ENCODE measurements at regions not wholly inside any gene's neighbourhood (a gene's known extent, or its start where the extent isn't known, plus 50 kb on each side); places are given as distances from the start of the nearest gene placed in this dataset.

GRCh38 chr14:85112762-85113161 is 417.2 kb upstream of the FLRT2 start:
- Mint-ChIP-seq H3K27me3 (ENCODE audit: low read depth) (no peaks in the 10 kb centered on the region), H3K9me3 (peaks cover 26% of the 10 kb centered on the region), H3K27ac (no peak overlapping the region), H3K36me3 (ENCODE audit: low read depth) (no peaks in the 10 kb centered on the region), H3K4me1 (ENCODE audit: low read depth) (no peaks in the 10 kb centered on the region), H3K4me3 (no peak overlapping the region)

GRCh38 chr14:85115921-85116320 is 414.0 kb upstream of the FLRT2 start:
- H3K27me3 Mint-ChIP-seq (ENCODE audit: low read depth) = no peaks in the 10 kb centered on the region

GRCh38 chr14:85118274-85118673 is 411.7 kb upstream of the FLRT2 start:
- peaks cover 12% of the 10 kb centered on the region for H3K9me3 Mint-ChIP-seq
- H3K36me3 Mint-ChIP-seq (ENCODE audit: low read depth) = no peaks in the 10 kb centered on the region
- H3K27me3 Mint-ChIP-seq (ENCODE audit: low read depth) = no peaks in the 10 kb centered on the region
- no peak overlapping the region for H3K4me3 Mint-ChIP-seq
- no peaks in the 10 kb centered on the region for H3K4me1 Mint-ChIP-seq (ENCODE audit: low read depth)
- no peak overlapping the region for H3K27ac Mint-ChIP-seq

More at GRCh38 chr14:85115921-85116320, 414.0 kb upstream of the FLRT2 start:
- no peak overlapping the region for H3K27ac Mint-ChIP-seq
- H3K4me1 Mint-ChIP-seq (ENCODE audit: low read depth) = no peaks in the 10 kb centered on the region
- H3K36me3 Mint-ChIP-seq (ENCODE audit: low read depth) = no peaks in the 10 kb centered on the region
- no peak overlapping the region for H3K4me3 Mint-ChIP-seq
- H3K9me3 Mint-ChIP-seq = peaks cover 26% of the 10 kb centered on the region

GRCh38 chr14:85122690-85123089 is 407.3 kb upstream of the FLRT2 start:
- H3K9me3 Mint-ChIP-seq = peaks cover 14% of the 10 kb centered on the region
- no peaks in the 10 kb centered on the region for H3K27me3 Mint-ChIP-seq (ENCODE audit: low read depth)
- H3K27ac Mint-ChIP-seq = no peak overlapping the region
- H3K4me1 Mint-ChIP-seq (ENCODE audit: low read depth) = no peaks in the 10 kb centered on the region
- H3K4me3 Mint-ChIP-seq = no peak overlapping the region
- no peaks in the 10 kb centered on the region for H3K36me3 Mint-ChIP-seq (ENCODE audit: low read depth)

- H3K4me3 Mint-ChIP-seq = no peak overlapping the region
- H3K36me3 Mint-ChIP-seq (ENCODE audit: low read depth) = no peaks in the 10 kb centered on the region
- H3K27ac Mint-ChIP-seq = no peak overlapping the region
- H3K4me1 Mint-ChIP-seq (ENCODE audit: low read depth) = no peaks in the 10 kb centered on the region
- H3K27me3 Mint-ChIP-seq (ENCODE audit: low read depth) = no peaks in the 10 kb centered on the region
- H3K9me3 Mint-ChIP-seq = peaks cover 14% of the 10 kb centered on the region
These were observed 406.2 kb upstream of the FLRT2 start for GRCh38 chr14:85123755-85124154.

GRCh38 chr14:85124631-85125290 is 405.2 kb upstream of the FLRT2 start:
- H3K27me3 Mint-ChIP-seq (ENCODE audit: low read depth) = no peaks in the 10 kb centered on the region
- H3K4me1 Mint-ChIP-seq (ENCODE audit: low read depth) = no peaks in the 10 kb centered on the region
- no peak overlapping the region for H3K4me3 Mint-ChIP-seq
- no peak overlapping the region for H3K27ac Mint-ChIP-seq
- H3K36me3 Mint-ChIP-seq (ENCODE audit: low read depth) = no peaks in the 10 kb centered on the region
- peaks cover 11% of the 10 kb centered on the region for H3K9me3 Mint-ChIP-seq

- H3K4me3 Mint-ChIP-seq = no peak overlapping the region
These were observed 404.7 kb upstream of the FLRT2 start for GRCh38 chr14:85125291-85125670.

GRCh38 chr14:85129921-85130320 is 400.0 kb upstream of the FLRT2 start:
- Mint-ChIP-seq H3K4me3 (no peak overlapping the region), H3K4me1 (ENCODE audit: low read depth) (no peaks in the 10 kb centered on the region), H3K27me3 (ENCODE audit: low read depth) (no peaks in the 10 kb centered on the region), H3K9me3 (peaks cover 18% of the 10 kb centered on the region), H3K27ac (no peak overlapping the region), H3K36me3 (ENCODE audit: low read depth) (no peaks in the 10 kb centered on the region)

More at GRCh38 chr14:85125291-85125670, 404.7 kb upstream of the FLRT2 start:
- Mint-ChIP-seq H3K9me3 (peaks cover 9% of the 10 kb centered on the region), H3K4me1 (ENCODE audit: low read depth) (no peaks in the 10 kb centered on the region), H3K27ac (no peak overlapping the region), H3K27me3 (ENCODE audit: low read depth) (no peaks in the 10 kb centered on the region), H3K36me3 (ENCODE audit: low read depth) (no peaks in the 10 kb centered on the region)

GRCh38 chr14:85131226-85131922 is 398.6 kb upstream of the FLRT2 start:
- no peaks in the 10 kb centered on the region for H3K27me3 Mint-ChIP-seq (ENCODE audit: low read depth)
- no peak overlapping the region for H3K4me3 Mint-ChIP-seq
- H3K9me3 Mint-ChIP-seq = peaks cover 18% of the 10 kb centered on the region
- H3K4me1 Mint-ChIP-seq (ENCODE audit: low read depth) = no peaks in the 10 kb centered on the region
- H3K36me3 Mint-ChIP-seq (ENCODE audit: low read depth) = no peaks in the 10 kb centered on the region
- no peak overlapping the region for H3K27ac Mint-ChIP-seq

- H3K36me3 Mint-ChIP-seq (ENCODE audit: low read depth) = no peaks in the 10 kb centered on the region
- peaks cover 17% of the 10 kb centered on the region for H3K9me3 Mint-ChIP-seq
- no peaks in the 10 kb centered on the region for H3K27me3 Mint-ChIP-seq (ENCODE audit: low read depth)
- no peak overlapping the region for H3K4me3 Mint-ChIP-seq
- H3K27ac Mint-ChIP-seq = no peak overlapping the region
- H3K4me1 Mint-ChIP-seq (ENCODE audit: low read depth) = no peaks in the 10 kb centered on the region
These were observed 387.0 kb upstream of the FLRT2 start for GRCh38 chr14:85142982-85143381.

- Mint-ChIP-seq H3K27me3 (ENCODE audit: low read depth) (no peaks in the 10 kb centered on the region), H3K36me3 (ENCODE audit: low read depth) (no peaks in the 10 kb centered on the region), H3K9me3 (peaks cover 18% of the 10 kb centered on the region), H3K4me3 (no peak overlapping the region), H3K4me1 (ENCODE audit: low read depth) (no peaks in the 10 kb centered on the region), H3K27ac (no peak overlapping the region)
These were observed 383.2 kb upstream of the FLRT2 start for GRCh38 chr14:85146779-85147178.

- Mint-ChIP-seq H3K27ac (no peak overlapping the region), H3K4me1 (ENCODE audit: low read depth) (no peaks in the 10 kb centered on the region), H3K27me3 (ENCODE audit: low read depth) (no peaks in the 10 kb centered on the region), H3K4me3 (no peak overlapping the region), H3K36me3 (ENCODE audit: low read depth) (no peaks in the 10 kb centered on the region), H3K9me3 (peaks cover 14% of the 10 kb centered on the region)
These were observed 379.8 kb upstream of the FLRT2 start for GRCh38 chr14:85150166-85150565.

GRCh38 chr14:85154714-85155113 is 375.2 kb upstream of the FLRT2 start:
- H3K27me3 Mint-ChIP-seq (ENCODE audit: low read depth) = no peaks in the 10 kb centered on the region
- no peaks in the 10 kb centered on the region for H3K4me1 Mint-ChIP-seq (ENCODE audit: low read depth)
- H3K27ac Mint-ChIP-seq = no peak overlapping the region
- H3K36me3 Mint-ChIP-seq (ENCODE audit: low read depth) = no peaks in the 10 kb centered on the region
- peaks cover 24% of the 10 kb centered on the region for H3K9me3 Mint-ChIP-seq
- no peak overlapping the region for H3K4me3 Mint-ChIP-seq

GRCh38 chr14:85156319-85156718 is 373.6 kb upstream of the FLRT2 start:
- no peaks in the 10 kb centered on the region for H3K4me1 Mint-ChIP-seq (ENCODE audit: low read depth)
- H3K27me3 Mint-ChIP-seq (ENCODE audit: low read depth) = no peaks in the 10 kb centered on the region
- H3K27ac Mint-ChIP-seq = no peak overlapping the region
- no peak overlapping the region for H3K4me3 Mint-ChIP-seq
- peaks cover 19% of the 10 kb centered on the region for H3K9me3 Mint-ChIP-seq
- no peaks in the 10 kb centered on the region for H3K36me3 Mint-ChIP-seq (ENCODE audit: low read depth)

GRCh38 chr14:85159726-85160125 is 370.2 kb upstream of the FLRT2 start:
- H3K27ac Mint-ChIP-seq = no peak overlapping the region
- H3K27me3 Mint-ChIP-seq (ENCODE audit: low read depth) = no peaks in the 10 kb centered on the region
- H3K4me3 Mint-ChIP-seq = no peak overlapping the region
- no peaks in the 10 kb centered on the region for H3K4me1 Mint-ChIP-seq (ENCODE audit: low read depth)
- peaks cover 30% of the 10 kb centered on the region for H3K9me3 Mint-ChIP-seq
- no peaks in the 10 kb centered on the region for H3K36me3 Mint-ChIP-seq (ENCODE audit: low read depth)
